Activated naive CD4-positive, alpha-beta T cell treated with anti-CD3 and anti-CD28 coated beads, Interleukin-2, amount 50 U/mL, for 24 hours (primary cell): ENCODE measurements at regions not wholly inside any gene's neighbourhood (a gene's known extent, or its start where the extent isn't known, plus 50 kb on each side); places are given as distances from the start of the nearest gene placed in this dataset.
"Not testable (repeated sequence)": the region's sequence is repeated elsewhere in the genome, so short reads cannot be mapped to it uniquely, and the experiment has no call there.

Source experiments
- H3K27ac Mint-ChIP-seq: one replicate; pipeline ENCODE4 v1.8.0; 2021; ENCODE audit warnings: mild to moderate bottlenecking, mixed read lengths
- H3K27me3 Mint-ChIP-seq: one replicate; pipeline ENCODE4 v1.8.0; 2021; ENCODE audit warnings: mixed read lengths
- H3K36me3 Mint-ChIP-seq: one replicate; pipeline ENCODE4 v1.8.0; 2021; ENCODE audit warnings: mixed read lengths
- H3K4me1 Mint-ChIP-seq: one replicate; pipeline ENCODE4 v1.8.0; 2021; ENCODE audit warnings: mixed read lengths
- H3K4me3 Mint-ChIP-seq: one replicate; pipeline ENCODE4 v1.8.0; 2021; ENCODE audit warnings: mild to moderate bottlenecking, mixed read lengths
- H3K9me3 Mint-ChIP-seq: one replicate; pipeline ENCODE4 v1.8.0; 2021; ENCODE audit warnings: mixed read lengths

GRCh38 chr1:177891809-177892208, 78.0 kb downstream of the SEC16B start:
- Mint-ChIP-seq H3K4me1 (no peaks in the 10 kb centered on the region), H3K4me3 (no peak overlapping the region), H3K36me3 (no peaks in the 10 kb centered on the region), H3K27ac (no peak overlapping the region), H3K27me3 (no peaks in the 10 kb centered on the region), H3K9me3 (peaks cover 16% of the 10 kb centered on the region)

GRCh38 chr1:177890479-177890878, 79.4 kb downstream of the SEC16B start:
- Mint-ChIP-seq H3K4me3 (no peak overlapping the region), H3K27me3 (no peaks in the 10 kb centered on the region), H3K27ac (no peak overlapping the region), H3K4me1 (no peaks in the 10 kb centered on the region), H3K36me3 (no peaks in the 10 kb centered on the region), H3K9me3 (peaks cover 22% of the 10 kb centered on the region)

GRCh38 chr1:177884479-177885021, 85.3 kb downstream of the SEC16B start:
- no peak overlapping the region for H3K4me3 Mint-ChIP-seq
- no peak overlapping the region for H3K27ac Mint-ChIP-seq
- H3K9me3 Mint-ChIP-seq: peaks cover 12% of the 10 kb centered on the region
- no peaks in the 10 kb centered on the region for H3K4me1 Mint-ChIP-seq
- H3K27me3 Mint-ChIP-seq: no peaks in the 10 kb centered on the region
- no peaks in the 10 kb centered on the region for H3K36me3 Mint-ChIP-seq

GRCh38 chr1:177883581-177883980, 86.3 kb downstream of the SEC16B start:
- H3K4me1 Mint-ChIP-seq: no peaks in the 10 kb centered on the region
- peaks cover 10% of the 10 kb centered on the region for H3K9me3 Mint-ChIP-seq
- no peak overlapping the region for H3K27ac Mint-ChIP-seq
- no peak overlapping the region for H3K4me3 Mint-ChIP-seq
- no peaks in the 10 kb centered on the region for H3K27me3 Mint-ChIP-seq
- no peaks in the 10 kb centered on the region for H3K36me3 Mint-ChIP-seq

- Mint-ChIP-seq H3K27ac (no peak overlapping the region), H3K36me3 (no peaks in the 10 kb centered on the region), H3K27me3 (no peaks in the 10 kb centered on the region), H3K9me3 (peaks cover 11% of the 10 kb centered on the region), H3K4me3 (no peak overlapping the region), H3K4me1 (no peaks in the 10 kb centered on the region)
Measured at GRCh38 chr1:177880339-177880891, 89.4 kb downstream of the SEC16B start.

- peaks cover 2% of the 10 kb centered on the region for H3K27me3 Mint-ChIP-seq
- H3K4me1 Mint-ChIP-seq: no peaks in the 10 kb centered on the region
- no peak overlapping the region for H3K27ac Mint-ChIP-seq
- peaks cover 7% of the 10 kb centered on the region for H3K9me3 Mint-ChIP-seq
- no peaks in the 10 kb centered on the region for H3K36me3 Mint-ChIP-seq
- no peak overlapping the region for H3K4me3 Mint-ChIP-seq
Measured at GRCh38 chr1:177877086-177877485, 92.8 kb downstream of the SEC16B start.

- Mint-ChIP-seq H3K9me3 (peaks cover 7% of the 10 kb centered on the region), H3K27ac (no peak overlapping the region), H3K36me3 (no peaks in the 10 kb centered on the region), H3K27me3 (peaks cover 2% of the 10 kb centered on the region), H3K4me1 (no peaks in the 10 kb centered on the region), H3K4me3 (no peak overlapping the region)
Measured at GRCh38 chr1:177873238-177873637, 96.6 kb downstream of the SEC16B start.

- Mint-ChIP-seq H3K36me3 (no peaks in the 10 kb centered on the region), H3K9me3 (peaks cover 7% of the 10 kb centered on the region), H3K27ac (no peak overlapping the region), H3K4me3 (no peak overlapping the region), H3K27me3 (peaks cover 2% of the 10 kb centered on the region), H3K4me1 (no peaks in the 10 kb centered on the region)
Measured at GRCh38 chr1:177872308-177872900, 97.5 kb downstream of the SEC16B start.

GRCh38 chr1:177871613-177872307, 98.1 kb downstream of the SEC16B start:
- Mint-ChIP-seq H3K4me1 (no peaks in the 10 kb centered on the region), H3K27me3 (peaks cover 2% of the 10 kb centered on the region), H3K9me3 (peaks cover under 1% of the 10 kb centered on the region), H3K4me3 (no peak overlapping the region), H3K36me3 (no peaks in the 10 kb centered on the region), H3K27ac (no peak overlapping the region)

- Mint-ChIP-seq H3K4me1 (no peaks in the 10 kb centered on the region), H3K4me3 (no peak overlapping the region), H3K27me3 (peaks cover 2% of the 10 kb centered on the region), H3K36me3 (no peaks in the 10 kb centered on the region), H3K9me3 (no peaks in the 10 kb centered on the region), H3K27ac (no peak overlapping the region)
Measured at GRCh38 chr1:177869586-177869985, 100.3 kb downstream of the SEC16B start.

- not testable (repeated sequence) for H3K4me1 Mint-ChIP-seq, H3K9me3 Mint-ChIP-seq, H3K27ac Mint-ChIP-seq, H3K27me3 Mint-ChIP-seq, H3K36me3 Mint-ChIP-seq, H3K4me3 Mint-ChIP-seq
Measured at GRCh38 chr1:177869011-177869410, 100.8 kb downstream of the SEC16B start.

- Mint-ChIP-seq H3K27me3 (no peaks in the 10 kb centered on the region), H3K9me3 (no peaks in the 10 kb centered on the region)
Measured at GRCh38 chr1:177865807-177866206, 104.1 kb downstream of the SEC16B start.

GRCh38 chr1:177864538-177865305, 105.1 kb downstream of the SEC16B start:
- Mint-ChIP-seq H3K27ac (no peak overlapping the region), H3K36me3 (no peaks in the 10 kb centered on the region), H3K4me1 (no peaks in the 10 kb centered on the region), H3K9me3 (no peaks in the 10 kb centered on the region), H3K4me3 (no peak overlapping the region), H3K27me3 (no peaks in the 10 kb centered on the region)

More at GRCh38 chr1:177865807-177866206, 104.1 kb downstream of the SEC16B start:
- no peaks in the 10 kb centered on the region for H3K4me1 Mint-ChIP-seq
- H3K36me3 Mint-ChIP-seq: no peaks in the 10 kb centered on the region
- H3K4me3 Mint-ChIP-seq: no peak overlapping the region
- no peak overlapping the region for H3K27ac Mint-ChIP-seq

- H3K27ac Mint-ChIP-seq: no peak overlapping the region
- no peaks in the 10 kb centered on the region for H3K36me3 Mint-ChIP-seq
- H3K27me3 Mint-ChIP-seq: no peaks in the 10 kb centered on the region
- no peaks in the 10 kb centered on the region for H3K4me1 Mint-ChIP-seq
- no peak overlapping the region for H3K4me3 Mint-ChIP-seq
- H3K9me3 Mint-ChIP-seq: no peaks in the 10 kb centered on the region
Measured at GRCh38 chr1:177863796-177864195, 106.1 kb downstream of the SEC16B start.

- no peaks in the 10 kb centered on the region for H3K4me1 Mint-ChIP-seq
- no peak overlapping the region for H3K27ac Mint-ChIP-seq
- no peaks in the 10 kb centered on the region for H3K27me3 Mint-ChIP-seq
- no peak overlapping the region for H3K4me3 Mint-ChIP-seq
- no peaks in the 10 kb centered on the region for H3K9me3 Mint-ChIP-seq
- H3K36me3 Mint-ChIP-seq: no peaks in the 10 kb centered on the region
Measured at GRCh38 chr1:177862916-177863315, 106.9 kb downstream of the SEC16B start.

GRCh38 chr1:177859572-177859971, 110.3 kb downstream of the SEC16B start:
- no peaks in the 10 kb centered on the region for H3K27me3 Mint-ChIP-seq

More at GRCh38 chr1:177859572-177859971, 110.3 kb downstream of the SEC16B start:
- Mint-ChIP-seq H3K9me3 (no peaks in the 10 kb centered on the region), H3K36me3 (no peaks in the 10 kb centered on the region), H3K4me1 (no peaks in the 10 kb centered on the region), H3K4me3 (no peak overlapping the region), H3K27ac (no peak overlapping the region)
